Activated CD4-positive, alpha-beta T cell treated with anti-CD3 and anti-CD28 coated beads, Interleukin-2, amount 50 U/mL, for 16 hours (primary cell): ENCODE measurements at regions not wholly inside any gene's neighbourhood (a gene's known extent, or its start where the extent isn't known, plus 50 kb on each side); places are given as distances from the start of the nearest gene placed in this dataset.

Experiments used
- DNase-seq: peaks from one replicate; pipeline ENCODE4 v3.0.0-alpha.2; 2020

GRCh38 chr13:76160961-76161925 lies 525.1 kb downstream of the LMO7 start:
- no peak for DNase-seq

- no peak for DNase-seq
Observed at GRCh38 chr13:76160506-76160905, 524.4 kb downstream of the LMO7 start.

GRCh38 chr13:76157926-76158325 lies 521.8 kb downstream of the LMO7 start:
- no peak for DNase-seq

- DNase-seq, result no peak
Observed at GRCh38 chr13:76153239-76153638, 517.1 kb downstream of the LMO7 start.

- DNase-seq, result no peak
Observed at GRCh38 chr13:76148926-76149325, 512.8 kb downstream of the LMO7 start.

- DNase-seq, result no peak
Observed at GRCh38 chr13:76148374-76148773, 512.2 kb downstream of the LMO7 start.

- no peak for DNase-seq
Observed at GRCh38 chr13:76132532-76132931, 496.4 kb downstream of the LMO7 start.

- no peak for DNase-seq
Observed at GRCh38 chr13:76131551-76131950, 495.4 kb downstream of the LMO7 start.

- no peak for DNase-seq
Observed at GRCh38 chr13:76129305-76130000, 493.3 kb downstream of the LMO7 start.

- DNase-seq, result no peak
Observed at GRCh38 chr13:76127922-76128321, 491.8 kb downstream of the LMO7 start.

GRCh38 chr13:76123548-76123947 lies 487.4 kb downstream of the LMO7 start:
- no peak for DNase-seq

GRCh38 chr13:76116751-76117360 lies 480.7 kb downstream of the LMO7 start:
- DNase-seq, result no peak

GRCh38 chr13:76106763-76107162 lies 470.6 kb downstream of the LMO7 start:
- no peak for DNase-seq

GRCh38 chr13:76094645-76095044 lies 458.5 kb downstream of the LMO7 start:
- DNase-seq, result no peak

- DNase-seq, result no peak
Observed at GRCh38 chr13:76091076-76091475, 454.9 kb downstream of the LMO7 start.

GRCh38 chr13:76086729-76087128 lies 450.6 kb downstream of the LMO7 start:
- DNase-seq, result no peak

- DNase-seq, result no peak
Observed at GRCh38 chr13:76067850-76068249, 431.7 kb downstream of the LMO7 start.

GRCh38 chr13:76053181-76053580 lies 417.1 kb downstream of the LMO7 start:
- DNase-seq, result no peak

- no peak for DNase-seq
Observed at GRCh38 chr13:76049376-76049746, 413.2 kb downstream of the LMO7 start.

- no peak for DNase-seq
Observed at GRCh38 chr13:76048675-76049375, 412.7 kb downstream of the LMO7 start.

GRCh38 chr13:76048131-76048530 lies 412.0 kb downstream of the LMO7 start:
- no peak for DNase-seq

- no peak for DNase-seq
Observed at GRCh38 chr13:76043874-76044273, 407.7 kb downstream of the LMO7 start.
